GM10266 (cell line): ENCODE measurements at regions not wholly inside any gene's neighbourhood (a gene's known extent, or its start where the extent isn't known, plus 50 kb on each side); places are given as distances from the start of the nearest gene placed in this dataset.

Experiments
- DNase-seq: peaks from one replicate; pipeline ENCODE4 v3.0.0; 2012; ENCODE audit errors: extremely low spot score
- CTCF ChIP-seq: IDR thresholded peaks from 2 replicates; pipeline ENCODE4 v1.5.1; 2012; ENCODE audit warnings: mild to moderate bottlenecking, low read depth; ENCODE audit not compliant: control insufficient read depth, insufficient read depth; ENCODE audit errors: missing control alignments

- DNase-seq = no peak
Observed at GRCh38 chr13:77838271-77838670, 80.4 kb downstream of the EDNRB start.

GRCh38 chr13:77836423-77836822 lies 82.2 kb downstream of the EDNRB start:
- no peak for TF ChIP-seq CTCF
- no peak for DNase-seq

More at GRCh38 chr13:77838271-77838670, 80.4 kb downstream of the EDNRB start:
- no peak for TF ChIP-seq CTCF

GRCh38 chr13:77833331-77833863 lies 85.2 kb downstream of the EDNRB start:
- no peak for DNase-seq

GRCh38 chr13:77832339-77833100 lies 86.1 kb downstream of the EDNRB start:
- no peak for DNase-seq
- TF ChIP-seq CTCF = no peak

More at GRCh38 chr13:77833331-77833863, 85.2 kb downstream of the EDNRB start:
- TF ChIP-seq CTCF = no peak

- no peak for TF ChIP-seq CTCF
- no peak for DNase-seq
Observed at GRCh38 chr13:77831866-77832265, 86.8 kb downstream of the EDNRB start.

GRCh38 chr13:77829963-77830362 lies 88.7 kb downstream of the EDNRB start:
- no peak for TF ChIP-seq CTCF
- DNase-seq = no peak

- no peak for DNase-seq
- TF ChIP-seq CTCF = no peak
Observed at GRCh38 chr13:77828799-77829198, 89.8 kb downstream of the EDNRB start.
